ENCODE measurements at regions not wholly inside any gene's neighbourhood (a gene's known extent, or its start where the extent isn't known, plus 50 kb on each side); places are given as distances from the start of the nearest gene placed in this dataset.

- no peak for DNase-seq
Observed at GRCh38 chr20:52470561-52470960, 279.0 kb upstream of the ZFP64 start.

- DNase-seq = no peak
Observed at GRCh38 chr20:52469128-52469527, 277.5 kb upstream of the ZFP64 start.

- no peak for DNase-seq
Observed at GRCh38 chr20:52465991-52466390, 274.4 kb upstream of the ZFP64 start.

DNA sequence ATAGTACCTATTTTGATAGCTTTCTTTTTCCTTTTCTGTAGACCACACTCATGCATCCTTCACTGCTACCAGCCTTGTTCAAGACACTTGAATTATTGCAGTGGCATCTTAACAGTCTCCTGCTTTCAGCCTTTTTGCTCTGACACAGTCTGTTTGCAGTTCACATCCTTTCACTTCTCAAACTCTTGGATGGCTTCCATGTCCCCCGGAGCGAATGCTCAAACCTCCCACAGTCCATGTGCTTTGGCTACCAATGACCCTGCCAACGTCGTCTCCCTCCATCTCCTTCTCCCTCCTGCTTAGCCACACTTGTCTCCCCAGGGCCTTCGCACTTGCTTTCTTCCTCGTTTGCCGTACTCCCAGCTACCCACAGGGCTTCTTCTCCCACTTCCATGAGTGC lies 270.0 kb upstream of the ZFP64 start:
- no peak for DNase-seq

DNA sequence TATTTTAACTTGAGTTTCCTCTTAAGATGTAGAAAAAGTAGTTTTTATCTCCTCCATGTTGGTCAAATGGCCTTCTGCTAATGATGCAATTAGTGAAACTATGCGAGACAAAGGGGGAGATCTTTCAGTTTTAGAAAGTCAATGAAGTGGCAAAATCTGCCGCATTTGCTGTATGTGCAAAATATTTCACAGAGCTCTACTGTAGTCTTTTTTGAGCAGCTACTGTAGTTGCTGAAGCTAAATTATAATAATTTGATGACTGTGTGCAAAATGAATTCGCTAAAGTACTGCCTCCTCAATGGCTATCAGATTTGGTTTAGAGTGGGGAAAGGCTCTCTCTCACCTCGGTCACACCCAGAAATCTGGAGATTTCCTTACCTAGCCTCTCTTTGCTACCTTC lies 267.6 kb upstream of the ZFP64 start:
- no peak for DNase-seq

DNA sequence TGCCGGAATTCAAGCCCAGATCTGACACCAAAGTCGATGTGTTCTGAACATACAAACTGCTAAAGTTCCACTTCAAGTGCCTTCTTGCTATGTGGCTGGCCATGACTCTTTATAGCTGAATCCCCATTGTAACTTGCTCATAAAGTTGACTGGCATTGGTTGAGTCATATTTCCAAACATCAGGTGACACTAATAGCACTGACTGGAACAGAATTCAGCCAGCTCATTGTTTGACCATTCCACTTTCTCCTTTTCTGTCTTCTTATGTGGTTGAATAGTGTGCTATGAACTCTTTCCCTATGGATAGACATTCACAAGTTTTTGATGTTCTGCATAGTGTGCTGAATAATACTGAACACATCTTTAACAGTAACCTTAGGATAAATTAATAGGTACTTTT lies 266.2 kb upstream of the ZFP64 start:
- no peak for DNase-seq

DNA sequence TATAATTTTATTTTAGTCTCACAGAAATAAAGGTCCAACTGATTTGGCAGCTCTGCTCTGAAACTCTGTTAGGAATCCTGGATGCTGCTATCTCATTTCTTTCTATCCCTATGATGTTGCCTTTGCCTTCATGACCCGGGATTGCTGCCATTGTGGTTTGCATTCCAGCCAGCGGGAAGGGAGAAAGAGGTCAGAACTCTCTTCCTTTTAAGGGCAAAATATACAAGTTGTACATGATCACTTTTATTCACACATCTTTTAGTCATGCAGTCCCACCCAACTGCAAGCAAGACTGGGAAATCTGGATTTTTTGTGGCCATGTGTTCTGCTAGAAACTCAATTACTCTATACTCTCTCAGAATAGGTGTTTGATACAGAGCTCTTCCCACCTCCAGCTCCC lies 263.1 kb upstream of the ZFP64 start:
- DNase-seq = no peak

- no peak for DNase-seq
Observed at GRCh38 chr20:52448513-52449232, 257.1 kb upstream of the ZFP64 start.

GRCh38 chr20:52447225-52447551 lies 255.6 kb upstream of the ZFP64 start:
- no peak for DNase-seq

DNA sequence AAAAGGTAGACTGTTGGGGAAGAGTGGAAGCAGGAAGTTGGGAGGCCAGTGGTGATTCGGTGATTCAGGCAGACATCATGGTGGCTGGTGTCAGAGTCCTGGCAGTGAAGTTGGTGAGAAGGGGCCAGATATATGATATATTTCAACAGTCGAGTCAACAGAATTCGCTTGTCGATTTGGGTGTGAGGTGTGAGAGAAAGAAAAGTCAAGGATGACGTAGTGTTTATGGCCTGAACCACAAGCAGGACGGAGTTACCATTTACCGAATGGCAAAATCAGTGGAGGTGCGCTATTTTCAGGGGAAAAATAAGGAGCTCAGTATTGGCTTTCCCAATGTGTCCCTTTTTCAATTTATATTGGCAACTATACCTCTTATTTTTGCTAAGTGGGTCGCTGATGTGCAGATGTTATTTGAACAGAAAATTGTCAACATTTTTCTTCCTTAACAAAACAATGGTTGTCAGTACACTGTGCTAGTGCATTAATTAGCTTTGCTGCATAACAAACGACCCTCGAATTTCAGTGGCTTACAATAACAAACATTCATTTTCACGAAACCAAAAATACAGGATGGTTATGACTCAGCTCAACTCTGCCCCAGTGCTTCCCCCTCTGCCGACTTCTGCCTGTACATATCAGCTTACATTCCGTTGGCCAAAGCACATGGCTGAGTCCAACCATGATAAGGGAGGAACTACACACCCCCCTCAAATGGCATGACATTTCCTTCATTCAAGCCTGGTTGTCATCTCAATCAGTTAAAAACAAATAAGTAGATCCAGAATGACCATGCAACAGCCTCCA lies 255.0 kb upstream of the ZFP64 start:
- no peak for DNase-seq

DNA sequence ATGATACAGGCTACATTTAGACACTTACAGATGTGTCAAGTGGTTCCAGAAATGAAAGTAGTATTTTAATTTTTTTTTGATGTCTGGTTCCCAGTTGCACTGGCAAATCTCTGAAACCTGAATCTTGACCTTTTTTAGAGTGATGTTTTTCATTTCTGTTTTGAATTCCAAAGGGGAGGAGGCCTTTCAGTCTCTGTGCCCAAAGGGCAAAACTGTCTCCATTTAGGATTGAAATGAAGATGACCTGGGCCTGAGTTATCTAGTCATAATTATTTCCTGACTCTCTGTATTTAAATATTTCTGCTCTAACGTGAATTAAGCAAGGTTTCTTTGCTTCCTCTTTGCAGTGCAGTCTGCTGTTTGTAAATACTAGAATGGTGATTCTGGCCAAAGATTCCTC lies 252.9 kb upstream of the ZFP64 start:
- no peak for DNase-seq

GRCh38 chr20:52443874-52444273 lies 252.3 kb upstream of the ZFP64 start:
- DNase-seq = no peak

GRCh38 chr20:52441710-52442109 lies 250.1 kb upstream of the ZFP64 start:
- no peak for DNase-seq

- no peak for DNase-seq
Observed at GRCh38 chr20:52439375-52439774, 247.8 kb upstream of the ZFP64 start.

GRCh38 chr20:52438326-52438963 lies 246.9 kb upstream of the ZFP64 start:
- DNase-seq = no peak

DNA sequence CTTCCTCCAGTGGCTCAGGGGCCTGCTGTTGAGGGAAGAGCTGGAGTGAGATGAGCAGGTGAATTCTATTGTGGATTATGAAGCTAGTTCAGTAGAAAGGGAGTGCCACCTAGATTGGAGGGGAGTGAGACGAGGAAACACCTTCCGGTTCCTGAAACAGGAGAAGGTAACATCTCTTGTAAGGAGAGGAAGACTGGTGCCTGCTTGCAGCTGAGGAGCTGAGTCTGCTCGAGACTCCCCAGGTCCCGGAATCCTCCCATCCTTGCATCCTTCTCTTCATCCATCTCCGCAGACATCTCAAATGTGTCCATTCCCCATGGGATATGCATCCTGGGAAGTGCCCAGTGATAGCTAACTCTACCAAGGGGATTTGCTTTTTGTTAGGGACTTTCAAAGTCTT lies 242.9 kb upstream of the ZFP64 start:
- no peak for DNase-seq

- no peak for DNase-seq
Observed at GRCh38 chr20:52434041-52434425, 242.5 kb upstream of the ZFP64 start.

DNA sequence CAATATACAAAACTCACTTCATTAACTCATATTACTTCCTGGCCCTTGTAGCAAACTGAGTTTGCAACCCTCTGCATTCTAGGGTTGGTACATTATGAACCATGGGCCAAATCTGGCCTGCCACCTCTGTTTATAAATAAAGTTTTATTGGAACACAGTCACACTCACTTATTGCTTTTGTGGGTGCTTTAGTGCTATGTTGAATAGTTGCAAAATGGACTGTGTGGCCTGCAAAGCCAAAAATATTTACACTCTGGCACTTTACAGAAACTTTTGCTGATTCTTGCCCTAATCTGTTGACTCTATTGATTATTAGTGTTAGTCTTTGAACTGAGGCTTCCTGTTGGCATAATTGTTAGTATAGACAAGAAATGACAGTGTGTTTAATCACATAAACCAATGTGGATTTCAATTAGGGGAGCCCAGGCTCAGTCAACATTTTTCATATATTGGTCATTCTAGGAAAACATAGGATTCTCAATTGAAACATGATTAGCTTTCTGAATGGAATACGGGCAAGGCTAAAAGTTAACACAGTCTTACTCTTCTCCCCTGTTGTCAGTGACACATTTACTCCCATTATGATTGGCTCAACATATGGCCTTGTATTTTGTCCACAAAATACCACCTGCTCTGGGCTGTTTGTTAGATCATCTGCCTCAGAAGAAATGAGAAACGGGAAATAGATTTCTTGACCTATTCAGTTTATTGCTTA lies 241.9 kb upstream of the ZFP64 start:
- no peak for DNase-seq

GRCh38 chr20:52432740-52433139 lies 241.2 kb upstream of the ZFP64 start:
- DNase-seq = no peak

DNA sequence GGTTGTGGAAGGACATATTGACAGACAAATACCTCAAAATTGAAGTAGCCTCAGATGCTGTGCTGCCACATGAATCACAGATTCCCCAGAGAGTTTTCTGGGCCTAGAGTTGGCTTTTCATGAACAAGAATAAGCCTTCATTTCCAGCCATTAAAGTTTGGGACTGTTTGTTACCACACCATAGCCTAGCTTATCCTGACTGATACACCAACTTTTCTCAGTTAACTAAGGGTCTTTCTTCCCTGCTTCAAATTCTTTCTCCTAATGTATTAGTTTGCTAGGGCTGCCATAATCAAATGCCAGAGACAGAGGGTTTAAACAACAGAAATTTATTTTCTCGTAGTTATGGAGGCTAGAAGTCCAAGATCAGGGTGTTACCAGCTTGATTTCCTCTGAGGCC lies 237.4 kb upstream of the ZFP64 start:
- DNase-seq = no peak

DNA sequence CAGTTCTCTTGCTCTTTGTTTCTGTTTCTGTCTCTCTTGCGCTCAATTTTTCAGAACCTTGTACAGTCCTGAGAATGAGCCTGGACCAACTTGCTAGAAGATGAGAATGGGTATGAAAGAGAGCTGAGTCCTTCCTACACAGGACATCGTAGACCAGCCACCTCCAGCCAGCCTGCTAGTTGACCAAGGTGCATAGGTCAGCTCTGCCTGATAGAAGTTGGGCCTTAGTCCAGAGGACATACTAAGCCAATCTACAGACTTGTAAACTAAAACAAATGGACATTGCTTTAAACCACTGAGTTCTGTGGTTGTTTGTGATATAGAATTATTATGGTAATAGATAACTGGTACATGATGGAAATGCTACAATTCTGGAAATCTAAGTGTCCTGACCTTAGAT lies 236.4 kb upstream of the ZFP64 start:
- DNase-seq = no peak

- DNase-seq = no peak
Observed at GRCh38 chr20:52426856-52427255, 235.3 kb upstream of the ZFP64 start.

DNA sequence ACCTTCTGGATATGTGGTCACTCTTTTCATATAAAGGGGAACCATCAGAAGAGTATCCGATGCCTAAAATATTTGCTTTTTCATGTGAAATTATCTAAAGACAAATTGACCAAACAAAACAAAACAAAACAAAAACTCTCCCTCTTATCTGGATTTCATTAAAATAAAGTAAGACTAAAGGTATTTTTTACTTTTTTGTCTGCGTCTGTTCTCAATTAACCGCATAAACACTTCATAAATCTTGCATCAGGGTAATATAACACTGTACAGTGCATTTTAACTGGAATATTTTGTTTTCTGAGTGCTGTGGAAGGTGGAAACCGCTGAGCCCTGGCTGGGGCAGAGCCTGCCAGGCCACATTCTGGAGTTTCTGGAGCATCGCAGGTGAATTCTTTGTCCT lies 234.1 kb upstream of the ZFP64 start:
- no peak for DNase-seq

DNA sequence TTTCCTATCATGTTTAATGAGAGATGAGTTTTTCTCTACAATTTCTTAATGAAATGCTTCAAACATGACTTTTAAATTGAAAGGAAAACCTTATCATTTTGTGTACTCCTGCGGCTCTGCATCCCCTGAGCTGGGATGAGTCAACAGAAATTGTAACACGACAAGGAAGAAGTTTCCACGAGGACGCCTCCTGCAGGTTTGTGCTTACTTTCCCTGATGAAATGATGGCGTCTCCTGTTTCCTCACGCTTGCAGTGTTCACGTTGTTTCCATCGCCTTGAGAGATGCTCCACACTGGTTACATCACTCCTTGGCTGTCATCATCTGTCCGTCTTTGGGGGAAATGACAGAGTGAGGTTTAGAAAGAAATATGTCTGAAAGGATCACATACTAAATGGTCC lies 233.7 kb upstream of the ZFP64 start:
- DNase-seq = no peak
